ENCODE measurements at regions not wholly inside any gene's neighbourhood (a gene's known extent, or its start where the extent isn't known, plus 50 kb on each side); places are given as distances from the start of the nearest gene placed in this dataset.

- DNase-seq = no peak
These were observed 68.7 kb upstream of the MYOCD start for GRCh38 chr17:12596961-12597360.

- DNase-seq = no peak
These were observed 67.8 kb upstream of the MYOCD start for GRCh38 chr17:12597895-12598294.

GRCh38 chr17:12599186-12599920, 66.3 kb upstream of the MYOCD start:
- DNase-seq = peak; percentile 34

- DNase-seq = no peak
These were observed 65.3 kb upstream of the MYOCD start for GRCh38 chr17:12600349-12600748.

GRCh38 chr17:12603566-12603965, 62.1 kb upstream of the MYOCD start:
- no peak for DNase-seq

- DNase-seq = no peak
These were observed 60.5 kb upstream of the MYOCD start for GRCh38 chr17:12605222-12605621.

GRCh38 chr17:12613566-12613965, 52.1 kb upstream of the MYOCD start:
- no peak for DNase-seq
